ENCODE measurements at regions not wholly inside any gene's neighbourhood (a gene's known extent, or its start where the extent isn't known, plus 50 kb on each side); places are given as distances from the start of the nearest gene placed in this dataset.

DNA sequence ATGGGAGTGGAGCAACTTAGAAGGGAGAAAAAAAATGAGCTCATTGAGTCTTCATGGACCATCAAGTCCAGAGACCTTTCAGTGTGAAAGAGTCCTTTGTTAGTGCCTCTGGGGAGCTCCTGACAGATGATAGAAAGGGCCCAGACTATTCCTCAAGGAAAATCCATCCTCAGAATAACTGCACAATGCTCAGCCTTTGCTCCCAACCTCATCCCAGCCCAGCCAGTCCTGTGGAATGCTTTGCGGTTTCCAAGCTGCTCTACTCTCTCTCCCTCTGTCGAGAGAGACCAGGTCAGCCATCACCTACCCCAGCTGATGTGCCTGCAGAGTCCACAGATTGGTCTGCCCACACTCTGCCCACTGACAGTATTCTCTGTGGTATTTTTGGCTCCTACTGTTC, 406.2 kb downstream of the MFSD1 start:
- Histone ChIP-seq H3K9me3 (ENCODE audit: control insufficient read depth, insufficient read depth, low read length) (no peaks in the 10 kb centered on the region), H3K4me1 (ENCODE audit: control insufficient read depth, insufficient read depth, low read length) (no peaks in the 10 kb centered on the region), H3K9ac (ENCODE audit: low read depth, low read length) (no peak overlapping the region), H3K36me3 (ENCODE audit: control insufficient read depth, insufficient read depth, low read length) (no peaks in the 10 kb centered on the region), H3K4me3 (ENCODE audit: low read depth, low read length) (no peak overlapping the region), H3K27me3 (ENCODE audit: control insufficient read depth, insufficient read depth, low read length) (no peaks in the 10 kb centered on the region)

DNA sequence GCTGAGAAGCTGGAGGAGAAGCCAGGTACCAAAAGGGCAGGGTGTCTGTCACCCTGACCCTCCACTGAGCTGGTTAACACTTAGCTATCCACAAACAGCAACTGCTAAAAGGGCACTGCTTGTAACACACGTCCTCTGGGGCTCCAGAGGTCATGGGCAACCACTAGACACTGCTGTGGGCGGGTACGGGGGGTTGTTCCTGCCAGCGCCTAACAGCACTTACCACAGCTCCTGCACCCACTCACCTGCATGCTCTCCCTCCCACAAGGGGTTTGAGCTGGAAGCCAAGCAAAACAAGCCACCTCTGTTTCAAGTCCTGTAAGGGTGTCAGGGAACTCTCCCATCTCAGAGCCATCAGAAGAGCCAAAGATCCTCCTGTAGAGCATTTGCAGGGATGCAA, 407.6 kb downstream of the MFSD1 start:
- H3K9me3 ChIP-seq (ENCODE audit: control insufficient read depth, insufficient read depth, low read length): no peaks in the 10 kb centered on the region
- H3K4me1 ChIP-seq (ENCODE audit: control insufficient read depth, insufficient read depth, low read length): no peaks in the 10 kb centered on the region
- H3K27me3 ChIP-seq (ENCODE audit: control insufficient read depth, insufficient read depth, low read length): no peaks in the 10 kb centered on the region
- H3K9ac ChIP-seq (ENCODE audit: low read depth, low read length): no peak overlapping the region
- H3K36me3 ChIP-seq (ENCODE audit: control insufficient read depth, insufficient read depth, low read length): no peaks in the 10 kb centered on the region
- no peak overlapping the region for H3K4me3 ChIP-seq (ENCODE audit: low read depth, low read length)

DNA sequence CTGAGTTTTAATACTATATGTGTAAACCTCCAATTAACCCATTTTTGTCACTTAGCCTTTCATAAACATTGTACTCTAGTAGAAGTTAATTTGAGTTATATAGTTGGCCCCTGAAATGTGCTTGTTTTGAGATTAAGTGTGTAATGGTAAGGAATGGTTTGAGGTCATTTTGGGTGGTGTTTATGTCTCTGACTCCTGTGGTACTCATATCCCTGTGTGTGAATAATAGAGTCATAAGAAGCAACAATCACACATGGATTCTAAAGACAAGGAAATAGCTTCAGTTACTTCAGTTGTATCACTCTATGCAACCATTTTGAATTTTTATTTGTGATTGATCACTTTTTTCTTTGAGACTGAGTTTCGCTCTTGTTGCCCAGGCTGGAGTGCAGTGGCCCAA, 408.5 kb downstream of the MFSD1 start:
- Histone ChIP-seq H3K4me3 (ENCODE audit: low read depth, low read length) (no peak overlapping the region), H3K4me1 (ENCODE audit: control insufficient read depth, insufficient read depth, low read length) (no peaks in the 10 kb centered on the region), H3K9me3 (ENCODE audit: control insufficient read depth, insufficient read depth, low read length) (no peaks in the 10 kb centered on the region), H3K36me3 (ENCODE audit: control insufficient read depth, insufficient read depth, low read length) (no peaks in the 10 kb centered on the region), H3K9ac (ENCODE audit: low read depth, low read length) (no peak overlapping the region), H3K27me3 (ENCODE audit: control insufficient read depth, insufficient read depth, low read length) (no peaks in the 10 kb centered on the region)

DNA sequence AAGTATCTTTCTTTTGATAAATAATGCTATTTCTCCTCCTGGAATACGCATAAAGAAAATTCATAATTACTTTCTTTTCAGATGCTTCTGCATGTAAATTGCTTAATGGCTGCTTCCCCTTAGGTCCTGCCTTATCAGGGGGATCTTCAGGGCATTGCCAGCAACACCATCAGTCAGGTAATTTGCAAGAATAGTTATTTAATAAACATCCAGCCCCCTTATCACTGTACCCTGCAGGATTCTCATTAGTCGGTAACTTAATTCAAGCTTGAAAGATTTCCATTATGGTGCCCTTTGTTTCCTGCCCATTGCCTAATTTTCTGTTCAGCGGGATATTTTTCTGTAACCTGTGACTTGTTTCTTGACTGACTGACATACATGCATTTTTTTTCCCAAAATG, 414.5 kb downstream of the MFSD1 start:
- Histone ChIP-seq H3K4me3 (ENCODE audit: low read depth, low read length) (no peak overlapping the region), H3K9me3 (ENCODE audit: control insufficient read depth, insufficient read depth, low read length) (no peaks in the 10 kb centered on the region), H3K27me3 (ENCODE audit: control insufficient read depth, insufficient read depth, low read length) (no peaks in the 10 kb centered on the region), H3K9ac (ENCODE audit: low read depth, low read length) (no peak overlapping the region), H3K4me1 (ENCODE audit: control insufficient read depth, insufficient read depth, low read length) (no peaks in the 10 kb centered on the region), H3K36me3 (ENCODE audit: control insufficient read depth, insufficient read depth, low read length) (no peaks in the 10 kb centered on the region)

DNA sequence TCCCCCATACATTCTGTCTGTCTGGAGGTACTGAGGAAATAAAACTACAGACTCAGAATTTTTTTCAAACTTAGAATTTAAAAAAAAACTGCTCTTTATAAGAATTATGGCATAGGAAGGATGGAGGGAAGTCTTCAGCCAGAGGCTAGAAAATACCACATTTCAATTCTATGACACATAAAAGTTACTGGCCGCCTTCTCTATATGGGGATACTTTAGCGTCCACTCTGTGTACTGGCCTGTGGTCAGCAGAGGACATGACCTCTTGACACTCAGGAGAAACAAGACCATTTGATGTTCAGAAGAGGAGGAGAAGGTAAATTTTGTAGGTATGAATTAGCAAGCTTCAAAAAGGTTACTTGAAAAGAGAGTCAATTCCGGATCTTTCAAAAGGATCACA, 417.4 kb downstream of the MFSD1 start:
- Histone ChIP-seq H3K4me1 (ENCODE audit: control insufficient read depth, insufficient read depth, low read length) (no peaks in the 10 kb centered on the region), H3K4me3 (ENCODE audit: low read depth, low read length) (no peak overlapping the region), H3K9ac (ENCODE audit: low read depth, low read length) (no peak overlapping the region), H3K36me3 (ENCODE audit: control insufficient read depth, insufficient read depth, low read length) (no peaks in the 10 kb centered on the region), H3K9me3 (ENCODE audit: control insufficient read depth, insufficient read depth, low read length) (no peaks in the 10 kb centered on the region), H3K27me3 (ENCODE audit: control insufficient read depth, insufficient read depth, low read length) (no peaks in the 10 kb centered on the region)

DNA sequence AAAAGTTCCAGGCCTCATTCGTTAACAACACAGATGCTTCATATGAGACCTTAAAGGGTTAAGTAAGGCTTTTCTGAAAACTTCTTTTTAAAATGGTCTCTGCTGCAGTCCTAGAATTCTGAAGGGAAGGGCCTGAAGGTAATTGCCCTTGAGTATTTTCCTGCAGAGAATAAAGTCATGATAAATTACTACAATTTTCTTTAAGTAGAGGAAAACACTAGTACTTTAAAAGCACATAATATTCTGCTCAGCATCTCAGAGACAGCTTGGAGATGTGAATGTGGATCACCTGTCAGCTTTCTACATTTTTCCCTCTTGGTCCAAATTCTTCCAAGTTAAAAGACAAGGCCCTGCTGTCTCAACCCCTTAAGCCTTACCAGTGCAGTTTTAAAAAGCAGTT, 419.5 kb downstream of the MFSD1 start:
- Histone ChIP-seq H3K4me1 (ENCODE audit: control insufficient read depth, insufficient read depth, low read length) (no peaks in the 10 kb centered on the region), H3K9ac (ENCODE audit: low read depth, low read length) (no peak overlapping the region), H3K36me3 (ENCODE audit: control insufficient read depth, insufficient read depth, low read length) (no peaks in the 10 kb centered on the region), H3K27me3 (ENCODE audit: control insufficient read depth, insufficient read depth, low read length) (no peaks in the 10 kb centered on the region), H3K4me3 (ENCODE audit: low read depth, low read length) (no peak overlapping the region), H3K9me3 (ENCODE audit: control insufficient read depth, insufficient read depth, low read length) (no peaks in the 10 kb centered on the region)

DNA sequence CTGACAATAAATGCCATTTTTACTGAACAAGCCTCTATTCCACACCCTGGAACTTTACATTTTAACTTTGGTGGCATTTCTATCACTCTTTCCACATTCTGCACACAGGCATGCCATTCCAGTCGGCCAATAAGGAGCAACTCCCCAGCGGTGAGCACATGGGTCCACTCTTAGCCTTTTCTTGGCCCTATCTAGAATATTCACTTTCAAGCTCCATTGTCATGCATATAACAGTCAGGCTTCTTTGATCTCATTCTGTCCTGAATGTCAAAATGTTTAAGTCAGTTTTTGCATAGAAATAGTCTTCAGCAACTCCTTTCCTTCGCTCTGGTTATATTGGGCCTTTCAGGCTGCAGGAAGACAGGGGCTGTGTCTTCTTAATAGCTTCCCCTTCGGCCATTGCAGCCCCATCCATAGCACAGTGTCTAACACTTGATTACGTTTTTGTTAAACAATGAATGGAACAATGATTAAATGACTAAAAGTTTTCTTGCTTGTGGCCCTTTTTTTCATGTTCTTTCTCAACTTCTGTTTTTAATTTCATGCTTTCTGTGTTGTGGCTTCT, 427.3 kb downstream of the MFSD1 start:
- Histone ChIP-seq H3K9ac (ENCODE audit: low read depth, low read length) (no peak overlapping the region), H3K4me3 (ENCODE audit: low read depth, low read length) (no peak overlapping the region), H3K9me3 (ENCODE audit: control insufficient read depth, insufficient read depth, low read length) (no peaks in the 10 kb centered on the region), H3K36me3 (ENCODE audit: control insufficient read depth, insufficient read depth, low read length) (no peaks in the 10 kb centered on the region), H3K4me1 (ENCODE audit: control insufficient read depth, insufficient read depth, low read length) (no peaks in the 10 kb centered on the region), H3K27me3 (ENCODE audit: control insufficient read depth, insufficient read depth, low read length) (no peaks in the 10 kb centered on the region)

DNA sequence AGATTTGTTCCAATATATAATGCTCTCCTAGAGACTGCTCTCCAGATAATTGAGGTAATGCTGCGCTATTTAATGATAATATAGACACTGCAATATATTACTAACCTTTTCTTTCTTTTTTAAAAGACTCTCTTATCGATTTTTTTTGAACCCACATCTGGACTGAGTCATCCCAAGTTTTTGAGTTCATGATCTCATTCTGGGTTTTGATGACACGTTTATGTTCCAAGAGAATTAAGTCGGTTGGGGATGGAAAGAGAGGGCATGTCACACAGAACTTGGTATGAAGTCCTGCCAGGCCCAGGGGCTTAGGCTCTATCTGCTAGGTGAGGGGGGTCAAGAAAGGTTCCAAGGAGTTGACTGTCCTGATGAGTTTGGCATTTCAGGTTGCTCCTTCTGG, 431.1 kb downstream of the MFSD1 start:
- Histone ChIP-seq H3K36me3 (ENCODE audit: control insufficient read depth, insufficient read depth, low read length) (no peaks in the 10 kb centered on the region), H3K9ac (ENCODE audit: low read depth, low read length) (no peak overlapping the region), H3K27me3 (ENCODE audit: control insufficient read depth, insufficient read depth, low read length) (no peaks in the 10 kb centered on the region), H3K9me3 (ENCODE audit: control insufficient read depth, insufficient read depth, low read length) (no peaks in the 10 kb centered on the region), H3K4me1 (ENCODE audit: control insufficient read depth, insufficient read depth, low read length) (no peaks in the 10 kb centered on the region), H3K4me3 (ENCODE audit: low read depth, low read length) (no peak overlapping the region)

DNA sequence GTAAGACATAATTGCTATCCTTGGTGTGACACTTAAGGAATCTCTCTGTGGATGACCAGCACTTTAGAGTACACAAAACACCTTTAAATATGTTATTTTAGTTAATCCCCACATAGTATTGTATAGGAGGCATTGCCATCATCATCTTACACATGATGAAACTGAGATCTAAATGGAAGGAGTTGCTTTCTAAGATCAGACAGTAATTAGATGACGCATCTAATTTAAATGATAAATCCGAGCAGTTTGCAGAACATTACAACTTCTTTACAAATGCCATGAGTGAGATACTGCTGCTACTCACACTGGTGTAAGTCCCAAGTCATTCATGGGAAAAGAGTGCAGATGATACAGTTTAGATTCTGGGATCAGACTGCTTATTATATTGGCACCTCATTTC, 431.9 kb downstream of the MFSD1 start:
- H3K36me3 ChIP-seq (ENCODE audit: control insufficient read depth, insufficient read depth, low read length): no peaks in the 10 kb centered on the region

DNA sequence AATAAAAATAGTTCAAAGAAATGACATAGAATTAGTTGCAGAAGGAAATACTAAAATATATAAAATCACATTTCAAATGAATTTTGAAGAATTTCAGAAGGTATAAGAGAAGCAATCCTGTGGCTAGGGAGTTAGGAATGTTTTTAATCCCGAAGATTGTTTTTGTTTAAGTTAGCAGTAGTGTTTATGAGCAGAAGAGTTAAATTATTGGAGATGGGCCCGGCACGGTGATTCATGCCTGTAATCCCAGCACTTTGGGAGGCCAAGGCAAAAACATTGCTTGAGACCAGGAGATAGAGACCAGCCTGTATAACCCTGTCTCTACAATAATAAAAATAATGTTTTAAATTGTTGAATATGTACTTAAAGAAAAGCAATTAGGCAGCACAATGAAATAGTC, 432.5 kb downstream of the MFSD1 start:
- no peaks in the 10 kb centered on the region for H3K9me3 ChIP-seq (ENCODE audit: control insufficient read depth, insufficient read depth, low read length)
- no peak overlapping the region for H3K9ac ChIP-seq (ENCODE audit: low read depth, low read length)
- H3K4me1 ChIP-seq (ENCODE audit: control insufficient read depth, insufficient read depth, low read length): no peaks in the 10 kb centered on the region
- no peaks in the 10 kb centered on the region for H3K36me3 ChIP-seq (ENCODE audit: control insufficient read depth, insufficient read depth, low read length)
- no peaks in the 10 kb centered on the region for H3K27me3 ChIP-seq (ENCODE audit: control insufficient read depth, insufficient read depth, low read length)
- no peak overlapping the region for H3K4me3 ChIP-seq (ENCODE audit: low read depth, low read length)

More for the DNA sequence above, 431.9 kb downstream of the MFSD1 start:
- H3K4me3 ChIP-seq (ENCODE audit: low read depth, low read length): no peak overlapping the region
- H3K4me1 ChIP-seq (ENCODE audit: control insufficient read depth, insufficient read depth, low read length): no peaks in the 10 kb centered on the region
- H3K27me3 ChIP-seq (ENCODE audit: control insufficient read depth, insufficient read depth, low read length): no peaks in the 10 kb centered on the region
- no peak overlapping the region for H3K9ac ChIP-seq (ENCODE audit: low read depth, low read length)
- no peaks in the 10 kb centered on the region for H3K9me3 ChIP-seq (ENCODE audit: control insufficient read depth, insufficient read depth, low read length)

DNA sequence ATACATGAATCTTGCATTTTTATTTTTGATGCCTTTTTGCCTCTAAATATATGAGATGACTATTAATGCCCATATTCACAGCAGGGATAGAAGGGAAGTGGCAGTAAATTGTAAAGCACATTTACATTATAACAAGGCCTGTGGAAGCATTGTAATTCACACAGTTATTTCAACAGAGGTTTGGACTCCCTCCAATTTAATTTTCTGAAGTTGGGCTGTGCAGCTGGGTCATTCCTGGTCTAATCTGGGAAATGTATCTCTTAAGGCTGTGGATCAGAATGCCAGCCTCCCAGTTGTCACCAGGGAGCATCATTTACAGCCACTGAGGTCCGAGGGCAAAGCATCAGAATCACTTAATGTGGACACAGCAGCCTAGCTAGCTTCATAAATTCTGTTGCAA, 434.5 kb downstream of the MFSD1 start:
- no peak overlapping the region for H3K4me3 ChIP-seq (ENCODE audit: low read depth, low read length)

DNA sequence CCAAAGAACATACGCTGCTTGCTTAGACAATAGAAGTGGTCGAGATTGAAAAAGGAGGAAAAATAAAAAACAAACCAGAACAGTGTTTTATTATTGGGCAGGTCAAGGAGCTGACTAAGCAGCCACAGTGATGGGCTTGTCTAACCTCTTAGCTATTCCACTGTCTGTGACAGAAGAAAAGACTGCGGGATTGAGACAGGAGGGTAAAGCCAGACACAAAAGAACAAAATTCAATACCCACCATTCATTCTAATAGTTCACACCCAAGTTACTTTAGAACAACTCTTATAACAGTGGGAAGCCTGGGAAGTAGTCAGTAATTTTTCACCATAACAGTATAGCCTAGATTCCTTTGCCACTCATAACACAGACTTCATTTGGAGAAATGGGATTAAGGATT, 435.4 kb downstream of the MFSD1 start:
- H3K4me3 ChIP-seq (ENCODE audit: low read depth, low read length): no peak overlapping the region
- no peak overlapping the region for H3K9ac ChIP-seq (ENCODE audit: low read depth, low read length)

More for the DNA sequence above, 434.5 kb downstream of the MFSD1 start:
- H3K9me3 ChIP-seq (ENCODE audit: control insufficient read depth, insufficient read depth, low read length): no peaks in the 10 kb centered on the region
- no peaks in the 10 kb centered on the region for H3K27me3 ChIP-seq (ENCODE audit: control insufficient read depth, insufficient read depth, low read length)
- no peaks in the 10 kb centered on the region for H3K4me1 ChIP-seq (ENCODE audit: control insufficient read depth, insufficient read depth, low read length)
- H3K36me3 ChIP-seq (ENCODE audit: control insufficient read depth, insufficient read depth, low read length): no peaks in the 10 kb centered on the region
- H3K9ac ChIP-seq (ENCODE audit: low read depth, low read length): no peak overlapping the region

DNA sequence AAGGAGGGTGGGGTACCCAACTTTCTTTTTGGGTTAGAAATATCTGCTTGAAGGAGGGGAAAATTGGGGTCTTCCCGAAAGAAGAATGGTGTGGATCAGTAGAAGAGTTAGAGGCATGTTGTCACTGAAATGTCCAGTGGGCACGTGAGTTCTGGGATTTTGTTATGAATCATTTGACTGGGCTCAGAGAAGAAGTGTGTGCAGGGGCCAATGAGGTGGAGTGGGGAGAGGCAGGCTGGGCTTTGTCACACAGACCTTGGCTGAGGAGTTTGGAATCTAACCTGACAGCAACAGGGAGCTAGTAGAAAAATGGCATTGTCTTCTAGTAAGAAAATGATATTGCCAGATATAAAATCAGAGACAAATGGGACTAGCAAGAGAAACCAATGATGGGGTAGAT, 436.8 kb downstream of the MFSD1 start:
- Histone ChIP-seq H3K9ac (ENCODE audit: low read depth, low read length) (no peak overlapping the region), H3K4me1 (ENCODE audit: control insufficient read depth, insufficient read depth, low read length) (no peaks in the 10 kb centered on the region), H3K27me3 (ENCODE audit: control insufficient read depth, insufficient read depth, low read length) (no peaks in the 10 kb centered on the region), H3K9me3 (ENCODE audit: control insufficient read depth, insufficient read depth, low read length) (no peaks in the 10 kb centered on the region), H3K36me3 (ENCODE audit: control insufficient read depth, insufficient read depth, low read length) (no peaks in the 10 kb centered on the region), H3K4me3 (ENCODE audit: low read depth, low read length) (no peak overlapping the region)

More for the DNA sequence above, 435.4 kb downstream of the MFSD1 start:
- H3K4me1 ChIP-seq (ENCODE audit: control insufficient read depth, insufficient read depth, low read length): no peaks in the 10 kb centered on the region
- no peaks in the 10 kb centered on the region for H3K36me3 ChIP-seq (ENCODE audit: control insufficient read depth, insufficient read depth, low read length)
- H3K9me3 ChIP-seq (ENCODE audit: control insufficient read depth, insufficient read depth, low read length): no peaks in the 10 kb centered on the region
- H3K27me3 ChIP-seq (ENCODE audit: control insufficient read depth, insufficient read depth, low read length): no peaks in the 10 kb centered on the region
